NCI-H1092 (cell line): ENCODE measurements at regions not wholly inside any gene's neighbourhood (a gene's known extent, or its start where the extent isn't known, plus 50 kb on each side); places are given as distances from the start of the nearest gene placed in this dataset.

ENCODE experiments used
- DNase-seq: peaks from one replicate; lab custom pipeline; 2025; lab: John Stamatoyannopoulos, UW

GRCh38 chr2:215769246-215769645, 244.1 kb downstream of the MREG start:
- DNase-seq = no peak

GRCh38 chr2:215767625-215768024, 245.7 kb downstream of the MREG start:
- DNase-seq = no peak

GRCh38 chr2:215765729-215766360, 247.5 kb downstream of the MREG start:
- no peak for DNase-seq

GRCh38 chr2:215764441-215765048, 248.8 kb downstream of the MREG start:
- no peak for DNase-seq

DNA sequence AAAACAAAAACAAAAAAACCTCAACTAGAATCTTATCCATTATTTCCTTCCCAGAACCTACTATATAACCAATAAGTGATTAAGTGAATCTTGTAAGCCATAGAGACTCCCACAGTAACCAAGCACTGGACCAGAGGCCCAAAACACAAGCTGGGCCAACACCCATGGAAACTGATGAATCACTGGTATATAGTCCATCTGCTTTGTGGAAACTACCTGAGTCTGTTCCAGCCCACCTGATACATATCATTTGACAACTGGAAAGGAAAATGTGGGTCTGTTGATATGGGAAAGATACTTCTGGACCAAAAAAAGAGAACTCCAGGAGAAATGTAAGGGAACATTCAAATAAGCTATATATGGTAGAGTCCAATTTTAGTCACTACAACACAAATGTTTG, 252.8 kb downstream of the MREG start:
- DNase-seq = no peak

DNA sequence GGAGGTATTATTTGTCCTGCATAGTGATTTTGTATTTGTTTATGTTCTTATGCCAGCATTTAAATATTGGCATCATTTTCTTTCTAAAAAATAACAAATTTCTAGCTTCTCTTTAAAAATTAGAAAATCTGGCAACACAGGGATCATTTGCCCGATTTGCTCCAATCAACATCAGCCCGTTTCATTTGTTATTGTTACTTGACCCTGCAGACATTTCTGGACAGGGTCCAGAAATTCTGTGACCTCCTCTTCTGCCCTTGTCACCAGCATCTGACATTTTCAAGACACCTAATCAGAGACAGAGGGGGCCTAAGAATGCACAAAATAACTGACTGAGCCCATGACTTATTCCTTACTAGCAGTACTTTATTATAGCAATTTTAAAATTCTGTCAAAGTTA, 253.3 kb downstream of the MREG start:
- no peak for DNase-seq

DNA sequence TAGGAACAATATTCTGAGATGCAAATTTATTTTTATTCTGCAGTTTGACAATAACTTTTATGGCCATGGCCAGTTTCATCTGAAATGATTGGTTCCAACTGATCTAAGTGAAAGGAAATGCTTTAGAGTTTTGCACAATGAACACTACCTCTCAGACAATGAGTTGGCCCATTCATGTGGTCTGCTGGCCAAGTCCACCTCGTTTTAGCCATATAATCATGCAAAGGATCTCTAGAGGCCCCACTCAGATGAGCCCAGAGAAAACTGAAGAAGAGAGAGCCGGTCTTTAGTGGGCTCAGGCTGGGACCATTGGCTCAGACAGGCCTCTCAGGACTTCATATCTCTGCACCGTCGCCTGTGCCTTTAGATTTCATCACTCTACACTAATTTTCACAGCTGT, 254.7 kb downstream of the MREG start:
- DNase-seq = no peak

- DNase-seq = no peak
Measured at GRCh38 chr2:215756346-215756730, 257.0 kb downstream of the MREG start.

GRCh38 chr2:215755641-215756345, 257.6 kb downstream of the MREG start:
- DNase-seq = no peak

DNA sequence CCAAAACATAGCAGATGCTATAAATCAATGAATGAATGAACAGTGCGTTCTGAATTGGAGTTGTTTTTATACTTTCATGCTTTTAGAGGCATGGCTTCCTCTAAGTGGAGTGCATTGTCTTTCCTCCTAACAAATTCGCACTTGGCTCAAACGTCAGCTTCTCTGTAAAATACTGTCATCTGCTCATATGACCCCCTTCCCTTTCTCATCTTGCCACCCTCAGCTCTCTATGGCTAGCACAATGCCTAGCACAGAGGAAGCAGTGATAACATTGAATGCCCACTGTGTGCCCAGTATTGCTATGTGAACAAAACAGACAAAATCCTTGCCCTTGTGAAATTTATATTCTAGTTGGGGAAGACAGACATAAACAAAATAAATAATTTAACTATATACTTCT, 258.8 kb downstream of the MREG start:
- DNase-seq = no peak

GRCh38 chr2:215753808-215754207, 259.5 kb downstream of the MREG start:
- no peak for DNase-seq

- DNase-seq = no peak
Measured at GRCh38 chr2:215752991-215753390, 260.4 kb downstream of the MREG start.

DNA sequence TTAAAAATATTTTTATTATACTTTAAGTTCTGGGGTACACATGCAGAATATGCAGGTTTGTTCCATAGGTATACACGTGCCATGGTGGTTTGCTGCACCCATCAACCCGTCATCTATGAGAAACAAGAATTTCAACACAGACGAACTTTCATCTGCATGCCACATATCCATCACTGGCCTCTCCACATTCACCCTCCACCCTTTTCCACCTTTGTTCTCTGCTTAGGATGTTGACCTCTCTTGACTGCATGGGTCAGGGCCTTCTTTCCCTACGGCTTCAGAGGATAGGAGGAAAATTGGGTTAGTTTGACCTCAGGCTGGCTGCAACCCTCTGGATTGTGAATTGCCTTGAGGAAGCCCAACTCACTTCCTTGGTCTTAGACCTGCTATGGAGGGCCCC, 260.9 kb downstream of the MREG start:
- DNase-seq = no peak

- DNase-seq = no peak
Measured at GRCh38 chr2:215751911-215752272, 261.5 kb downstream of the MREG start.

DNA sequence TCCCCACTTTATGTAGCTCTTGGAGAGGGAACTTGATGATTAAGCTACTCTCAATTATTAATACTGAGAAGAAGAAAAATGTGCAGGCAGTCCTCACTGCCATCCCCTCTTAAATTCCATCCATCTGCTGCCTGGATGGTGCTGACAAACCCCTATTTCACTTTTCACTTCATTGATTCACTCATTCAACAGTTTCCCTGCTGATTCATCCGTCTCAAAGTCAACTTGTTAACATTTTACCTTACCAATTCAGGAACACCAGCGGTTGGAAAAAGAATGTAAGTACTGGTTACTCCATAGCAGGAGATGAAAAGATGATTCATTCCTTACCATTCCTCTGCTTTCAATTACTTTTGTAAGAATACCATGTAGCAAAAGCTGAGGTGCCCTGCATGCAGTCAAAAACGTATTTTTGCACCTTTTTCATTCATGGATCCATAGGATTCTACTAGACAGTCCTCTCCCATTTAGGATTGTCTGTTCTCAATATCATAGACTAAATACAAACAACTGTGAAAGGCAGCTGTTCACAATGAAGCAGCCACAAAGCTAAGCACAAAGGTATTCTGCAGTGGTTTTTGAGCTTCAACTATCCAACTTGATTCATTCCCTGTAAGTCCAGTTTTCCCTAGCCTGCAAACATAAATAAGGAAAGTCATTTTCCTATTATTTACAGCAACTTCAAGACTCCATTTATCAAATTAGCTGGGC, 262.0 kb downstream of the MREG start:
- no peak for DNase-seq

- no peak for DNase-seq
Measured at GRCh38 chr2:215750763-215751162, 262.6 kb downstream of the MREG start.

DNA sequence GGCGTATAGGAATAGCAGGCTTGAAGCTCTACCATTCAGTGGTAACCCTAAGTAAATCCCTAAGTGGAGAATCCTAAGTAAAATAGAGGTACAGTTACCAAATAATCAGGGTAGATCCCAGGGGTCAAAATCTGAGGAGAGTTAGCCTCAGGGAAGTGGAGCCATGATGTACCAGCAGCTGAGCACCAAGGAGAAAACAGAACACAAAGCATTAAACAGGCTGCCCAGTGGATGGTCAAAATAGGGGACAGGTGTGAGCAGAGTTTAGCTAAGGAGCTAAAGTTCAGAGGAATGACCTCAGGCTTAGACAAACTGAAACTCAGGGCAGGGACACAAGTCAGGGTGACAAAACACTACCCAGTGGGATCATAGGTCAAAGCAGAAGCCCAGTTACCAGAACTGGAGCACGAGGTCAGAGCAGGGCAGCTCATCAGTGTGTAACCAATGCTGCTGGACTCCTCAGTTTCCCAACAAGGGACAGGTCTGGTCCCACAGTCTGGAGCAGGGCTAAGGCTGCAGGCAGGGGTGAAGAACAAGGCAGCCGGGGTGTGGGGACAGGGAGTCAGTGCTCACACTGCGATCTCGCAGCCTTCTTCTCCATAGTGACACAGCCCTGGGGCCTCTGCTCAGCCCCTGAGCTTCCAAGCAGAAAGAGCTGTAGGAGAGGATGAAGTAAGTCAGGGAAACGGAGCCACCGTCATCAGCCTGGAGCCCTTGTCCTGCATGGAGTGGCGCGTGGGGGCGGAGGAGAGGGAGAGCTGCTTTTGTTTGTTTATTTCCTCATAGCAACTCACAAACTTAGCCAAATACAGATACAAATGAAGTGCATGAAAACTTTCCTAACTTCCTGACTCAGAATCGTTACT, 264.0 kb downstream of the MREG start:
- DNase-seq = no peak

- no peak for DNase-seq
Measured at GRCh38 chr2:215748446-215748845, 264.9 kb downstream of the MREG start.

- no peak for DNase-seq
Measured at GRCh38 chr2:215746887-215747615, 266.3 kb downstream of the MREG start.

DNA sequence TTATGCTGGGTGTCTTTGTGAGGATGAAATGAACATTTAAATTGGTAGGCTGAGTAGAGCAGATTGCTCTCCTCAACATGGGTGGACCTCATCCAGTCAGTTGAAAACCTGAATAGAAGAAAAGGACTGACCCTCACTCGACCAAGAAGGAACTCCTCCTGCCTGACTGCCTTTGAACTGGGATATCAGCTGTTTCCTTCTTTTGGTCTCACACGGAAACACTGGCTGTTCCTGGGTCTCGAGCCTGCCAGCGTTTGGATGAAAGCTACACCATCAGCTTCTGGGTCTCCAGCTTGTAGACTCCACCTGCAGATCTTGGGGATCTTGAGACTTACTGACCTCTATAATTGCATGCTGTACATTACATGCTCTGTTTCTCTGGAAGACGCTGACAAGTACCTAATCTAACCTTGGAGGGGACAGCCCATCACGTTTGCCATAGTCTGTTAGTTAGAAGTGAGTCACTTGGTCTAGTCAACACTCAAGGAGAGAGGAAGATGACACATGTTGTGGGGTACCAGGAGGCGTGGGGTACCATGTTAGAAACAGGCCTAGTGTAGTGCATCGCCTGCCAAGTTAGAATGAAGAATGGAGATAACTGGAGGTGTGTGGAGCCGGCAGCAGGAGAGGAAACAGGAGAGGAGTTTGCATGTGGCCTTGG, 267.0 kb downstream of the MREG start:
- DNase-seq = no peak

DNA sequence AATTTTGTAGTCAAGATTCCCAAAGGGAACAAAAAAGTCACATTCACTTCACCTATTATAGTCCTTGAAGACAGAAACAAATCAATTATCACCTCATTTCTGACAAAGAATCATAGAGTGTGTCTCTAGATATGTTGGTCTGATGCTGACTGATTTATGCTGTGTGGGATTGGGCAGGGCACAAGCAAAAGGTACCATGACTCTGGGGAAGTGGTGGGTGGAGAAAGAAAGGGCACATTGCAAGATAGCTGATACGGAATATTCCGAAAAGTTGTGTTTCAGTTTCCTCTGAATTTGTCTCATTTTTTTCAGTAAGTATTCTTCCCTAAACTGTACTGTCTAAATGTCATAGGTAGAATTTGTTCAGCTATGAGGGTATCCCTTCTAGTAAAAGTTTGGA, 268.0 kb downstream of the MREG start:
- no peak for DNase-seq
